ENCODE measurements at regions not wholly inside any gene's neighbourhood (a gene's known extent, or its start where the extent isn't known, plus 50 kb on each side); places are given as distances from the start of the nearest gene placed in this dataset.

GRCh38 chr17:77644181-77645071, 314.1 kb upstream of the TNRC6C start:
- Histone ChIP-seq H3K4me1 (ENCODE audit: control insufficient read depth, insufficient read depth, low read length, poor library complexity, severe bottlenecking) (peaks cover 20% of the 10 kb centered on the region), H3K4me3 (ENCODE audit: low read depth, low read length) (no peak overlapping the region), H3K9me3 (ENCODE audit: control insufficient read depth in 2 of 2, low read length in 2 of 2) (no peaks in the 10 kb centered on the region), H3K27me3 (ENCODE audit: control insufficient read depth, insufficient read depth, low read length) (peaks cover 2% of the 10 kb centered on the region), H3K36me3 (ENCODE audit: control insufficient read depth, insufficient read depth, low read length) (no peaks in the 10 kb centered on the region), H3K27ac (ENCODE audit: insufficient read depth, low read length, poor library complexity, severe bottlenecking) (no peak overlapping the region)
- H3K4me3 Mint-ChIP-seq, result peak overlapping the region; percentile 54 to 94 (median 84)
- peaks cover 7% of the 10 kb centered on the region for H3K27me3 Mint-ChIP-seq
- no peaks in the 10 kb centered on the region for H3K36me3 Mint-ChIP-seq
- ATAC-seq (ENCODE audit: low read depth in 2 of 2), result no peak
- peak overlapping the region in 1 of 3 donors; percentile 93 for H3K27ac Mint-ChIP-seq
- peaks cover 0 to 2% (median 0%) of the 10 kb centered on the region in 7 donors for H3K9me3 Mint-ChIP-seq
- no peak for DNase-seq
- peaks cover 4 to 28% (median 15%) of the 10 kb centered on the region in 4 donors for H3K4me1 Mint-ChIP-seq

DNA sequence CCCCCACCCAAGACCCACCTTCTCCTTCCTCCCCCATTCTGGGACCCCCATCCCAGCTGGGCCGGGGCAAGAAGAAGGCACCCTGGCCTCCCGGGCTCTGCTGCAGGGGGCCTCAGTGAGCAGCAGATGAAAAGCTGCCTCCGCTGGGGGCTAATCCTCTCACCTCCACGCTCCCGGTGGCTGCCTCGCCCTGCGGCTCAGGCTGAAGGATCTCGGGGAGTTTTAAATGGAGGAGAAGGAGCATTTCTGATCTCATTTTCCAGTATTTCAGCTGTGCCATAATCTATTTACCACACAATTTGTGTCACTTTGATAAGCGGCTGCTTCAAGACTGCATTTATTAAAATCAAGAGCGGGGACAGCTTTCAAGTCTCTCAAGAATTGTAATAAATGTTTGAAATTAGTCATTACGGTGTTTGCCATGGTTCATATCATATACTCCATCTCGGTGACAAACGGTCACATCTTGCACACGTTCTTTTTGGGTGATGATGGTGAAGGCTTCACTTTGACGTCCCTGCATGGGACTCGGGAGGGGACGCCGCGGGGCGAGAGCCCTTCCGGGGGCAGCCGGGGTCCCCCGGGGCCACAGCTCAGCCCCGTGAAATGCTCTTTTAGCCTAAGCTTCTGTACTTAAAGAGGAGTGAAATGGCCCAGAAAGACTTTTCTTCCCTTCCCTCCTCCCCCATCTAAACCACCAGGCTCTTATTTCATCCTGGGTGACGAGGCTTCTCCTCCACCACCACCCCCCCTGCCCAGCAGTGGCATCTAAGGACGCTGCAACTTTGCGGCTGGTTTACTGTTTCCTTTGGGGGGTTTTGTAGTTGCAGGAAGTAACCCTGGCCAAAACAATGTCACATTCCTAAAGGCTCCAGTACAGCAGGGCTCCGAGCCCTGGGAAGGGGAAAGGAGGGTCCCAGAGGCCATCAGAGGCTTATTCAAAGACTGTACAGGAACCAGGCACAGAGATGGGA, 313.1 kb upstream of the TNRC6C start:
- Histone ChIP-seq H3K27me3 (ENCODE audit: control insufficient read depth, insufficient read depth, low read length) (no peaks in the 10 kb centered on the region), H3K36me3 (ENCODE audit: control insufficient read depth, insufficient read depth, low read length) (no peaks in the 10 kb centered on the region), H3K9me3 (ENCODE audit: control insufficient read depth in 2 of 2, low read length in 2 of 2) (no peaks in the 10 kb centered on the region), H3K4me1 (ENCODE audit: control insufficient read depth, insufficient read depth, low read length, poor library complexity, severe bottlenecking) (peaks cover 20% of the 10 kb centered on the region), H3K4me3 (ENCODE audit: low read depth, low read length) (peak overlapping the region; percentile 86), H3K27ac (ENCODE audit: insufficient read depth, low read length, poor library complexity, severe bottlenecking) (peak overlapping the region; percentile 55)
- Mint-ChIP-seq H3K4me3 (peak overlapping the region; percentile 75 to 94 (median 84)), H3K9me3 (peaks cover 0 to 2% (median 0%) of the 10 kb centered on the region in 7 donors), H3K27me3 (peaks cover 7% of the 10 kb centered on the region), H3K27ac (peak overlapping the region; percentile 26 to 93 (median 89)), H3K4me1 (peaks cover 4 to 31% (median 16%) of the 10 kb centered on the region in 4 donors), H3K36me3 (no peaks in the 10 kb centered on the region)
- DNase-seq, result peak; percentile 29 to 64 (median 57)
- ATAC-seq (ENCODE audit: low read depth in 2 of 2), result peak; percentile 58 to 73

GRCh38 chr17:77646046-77646430, 312.5 kb upstream of the TNRC6C start:
- H3K4me3 Mint-ChIP-seq, result peak overlapping the region; percentile 75 to 86 (median 80)
- no peaks in the 10 kb centered on the region for H3K36me3 Mint-ChIP-seq
- peaks cover 0 to 2% (median 0%) of the 10 kb centered on the region in 7 donors for H3K9me3 Mint-ChIP-seq
- H3K27me3 Mint-ChIP-seq, result peaks cover 1% of the 10 kb centered on the region
- DNase-seq (no peak), ATAC-seq (ENCODE audit: low read depth in 2 of 2) (no peak)
- Histone ChIP-seq H3K4me3 (ENCODE audit: low read depth, low read length) (peak overlapping the region; percentile 86), H3K27ac (ENCODE audit: insufficient read depth, low read length, poor library complexity, severe bottlenecking) (peak overlapping the region; percentile 55), H3K9me3 (ENCODE audit: control insufficient read depth in 2 of 2, low read length in 2 of 2) (no peaks in the 10 kb centered on the region), H3K27me3 (ENCODE audit: control insufficient read depth, insufficient read depth, low read length) (no peaks in the 10 kb centered on the region), H3K36me3 (ENCODE audit: control insufficient read depth, insufficient read depth, low read length) (no peaks in the 10 kb centered on the region), H3K4me1 (ENCODE audit: control insufficient read depth, insufficient read depth, low read length, poor library complexity, severe bottlenecking) (peaks cover 20% of the 10 kb centered on the region)
- H3K27ac Mint-ChIP-seq, result peak overlapping the region; percentile 52 to 93 (median 89)
- peaks cover 4 to 31% (median 14%) of the 10 kb centered on the region in 4 donors for H3K4me1 Mint-ChIP-seq

DNA sequence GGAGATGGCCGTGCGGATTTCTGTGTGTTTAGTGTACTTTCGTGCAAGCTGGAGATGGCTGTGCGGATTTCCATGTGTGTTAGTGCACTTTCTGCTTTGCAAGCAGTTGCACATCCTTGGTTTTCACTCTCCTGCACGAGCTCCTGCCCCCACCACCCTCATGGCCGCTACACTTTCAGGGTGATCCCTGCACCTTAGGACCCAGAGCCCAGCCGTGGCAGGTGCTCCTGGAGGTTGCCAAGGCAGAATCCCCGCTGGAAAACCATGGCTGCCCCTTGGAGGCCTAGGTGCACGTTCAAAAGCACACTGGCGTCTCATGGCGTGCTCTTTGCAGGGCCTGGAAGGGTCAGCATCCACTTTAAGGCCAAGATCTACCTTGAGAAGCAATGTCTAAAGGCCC, 311.0 kb upstream of the TNRC6C start:
- H3K27me3 Mint-ChIP-seq, result peaks cover 4% of the 10 kb centered on the region
- Histone ChIP-seq H3K4me3 (ENCODE audit: low read depth, low read length) (no peak overlapping the region), H3K36me3 (ENCODE audit: control insufficient read depth, insufficient read depth, low read length) (no peaks in the 10 kb centered on the region), H3K27ac (ENCODE audit: insufficient read depth, low read length, poor library complexity, severe bottlenecking) (no peak overlapping the region), H3K9me3 (ENCODE audit: control insufficient read depth in 2 of 2, low read length in 2 of 2) (no peaks in the 10 kb centered on the region), H3K4me1 (ENCODE audit: control insufficient read depth, insufficient read depth, low read length, poor library complexity, severe bottlenecking) (peaks cover 20% of the 10 kb centered on the region), H3K27me3 (ENCODE audit: control insufficient read depth, insufficient read depth, low read length) (no peaks in the 10 kb centered on the region)
- ATAC-seq (ENCODE audit: low read depth in 2 of 2) (no peak), DNase-seq (no peak)
- H3K36me3 Mint-ChIP-seq, result no peaks in the 10 kb centered on the region
- H3K4me1 Mint-ChIP-seq, result peaks cover 4 to 31% (median 14%) of the 10 kb centered on the region in 4 donors
- H3K4me3 Mint-ChIP-seq, result no peak overlapping the region
- no peak overlapping the region for H3K27ac Mint-ChIP-seq
- peaks cover 0 to 2% (median 0%) of the 10 kb centered on the region in 7 donors for H3K9me3 Mint-ChIP-seq

GRCh38 chr17:77649717-77650211, 308.7 kb upstream of the TNRC6C start:
- Histone ChIP-seq H3K4me1 (ENCODE audit: control insufficient read depth, insufficient read depth, low read length, poor library complexity, severe bottlenecking) (peaks cover 16% of the 10 kb centered on the region), H3K4me3 (ENCODE audit: low read depth, low read length) (no peak overlapping the region), H3K27me3 (ENCODE audit: control insufficient read depth, insufficient read depth, low read length) (no peaks in the 10 kb centered on the region), H3K36me3 (ENCODE audit: control insufficient read depth, insufficient read depth, low read length) (no peaks in the 10 kb centered on the region), H3K27ac (ENCODE audit: insufficient read depth, low read length, poor library complexity, severe bottlenecking) (no peak overlapping the region), H3K9me3 (ENCODE audit: control insufficient read depth in 2 of 2, low read length in 2 of 2) (no peaks in the 10 kb centered on the region)
- Mint-ChIP-seq H3K27me3 (peaks cover 9% of the 10 kb centered on the region), H3K36me3 (no peaks in the 10 kb centered on the region), H3K4me3 (no peak overlapping the region), H3K27ac (peak overlapping the region in 1 of 3 donors; percentile 30), H3K9me3 (peaks cover 0 to 2% (median 0%) of the 10 kb centered on the region in 7 donors), H3K4me1 (peaks cover 4 to 27% (median 12%) of the 10 kb centered on the region in 4 donors)
- ATAC-seq (ENCODE audit: low read depth in 2 of 2) (no peak), DNase-seq (no peak)

GRCh38 chr17:77651988-77652387, 306.5 kb upstream of the TNRC6C start:
- Mint-ChIP-seq H3K27me3 (peaks cover 14% of the 10 kb centered on the region), H3K9me3 (peaks cover 0 to 1% (median 0%) of the 10 kb centered on the region in 7 donors), H3K36me3 (no peaks in the 10 kb centered on the region), H3K4me3 (no peak overlapping the region), H3K4me1 (peaks cover 0 to 11% (median 3%) of the 10 kb centered on the region in 4 donors), H3K27ac (no peak overlapping the region)
- no peaks in the 10 kb centered on the region for H3K27me3 ChIP-seq (ENCODE audit: control insufficient read depth, insufficient read depth, low read length)
- H3K4me3 ChIP-seq (ENCODE audit: low read depth, low read length), result no peak overlapping the region
- no peaks in the 10 kb centered on the region for H3K4me1 ChIP-seq (ENCODE audit: control insufficient read depth, insufficient read depth, low read length, poor library complexity, severe bottlenecking)
- no peak for ATAC-seq (ENCODE audit: low read depth in 2 of 2)
- H3K9me3 ChIP-seq (ENCODE audit: control insufficient read depth in 2 of 2, low read length in 2 of 2), result no peaks in the 10 kb centered on the region
- H3K27ac ChIP-seq (ENCODE audit: insufficient read depth, low read length, poor library complexity, severe bottlenecking), result no peak overlapping the region
- DNase-seq, result no peak
- no peaks in the 10 kb centered on the region for H3K36me3 ChIP-seq (ENCODE audit: control insufficient read depth, insufficient read depth, low read length)

DNA sequence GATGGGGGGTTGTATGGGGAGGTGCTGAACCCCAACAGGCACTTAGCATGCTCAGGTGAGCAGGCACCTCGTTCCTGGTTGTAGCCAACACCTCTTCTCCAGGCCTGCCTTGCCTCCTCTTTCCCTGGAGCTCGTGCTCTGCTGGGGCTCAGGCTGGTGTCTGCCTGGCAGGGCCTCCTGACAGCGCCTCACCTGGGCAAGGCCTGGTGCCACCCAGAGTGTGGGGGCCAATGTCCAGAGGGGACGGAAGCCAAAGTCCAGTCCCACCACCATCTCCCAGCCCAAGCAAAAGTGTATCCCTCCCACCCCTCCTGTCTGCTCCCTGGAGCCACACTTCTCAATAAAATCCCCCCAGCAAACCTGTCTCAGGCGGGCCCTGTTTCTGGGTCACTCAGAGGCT, 304.2 kb upstream of the TNRC6C start:
- Mint-ChIP-seq H3K36me3 (peaks cover 4% of the 10 kb centered on the region), H3K27me3 (peaks cover 21% of the 10 kb centered on the region), H3K9me3 (peaks cover 0 to 3% (median 0%) of the 10 kb centered on the region in 7 donors), H3K27ac (peak overlapping the region in 1 of 3 donors; percentile 72), H3K4me1 (peaks cover 0 to 4% (median 2%) of the 10 kb centered on the region in 4 donors), H3K4me3 (no peak overlapping the region)
- no peaks in the 10 kb centered on the region for H3K36me3 ChIP-seq (ENCODE audit: control insufficient read depth, insufficient read depth, low read length)
- peaks cover 4% of the 10 kb centered on the region for H3K27me3 ChIP-seq (ENCODE audit: control insufficient read depth, insufficient read depth, low read length)
- H3K9me3 ChIP-seq (ENCODE audit: control insufficient read depth in 2 of 2, low read length in 2 of 2), result peaks cover 0 to 2% of the 10 kb centered on the region in 2 experiments
- DNase-seq (no peak), ATAC-seq (ENCODE audit: low read depth in 2 of 2) (no peak)
- no peak overlapping the region for H3K4me3 ChIP-seq (ENCODE audit: low read depth, low read length)
- H3K4me1 ChIP-seq (ENCODE audit: control insufficient read depth, insufficient read depth, low read length, poor library complexity, severe bottlenecking), result no peaks in the 10 kb centered on the region
- no peak overlapping the region for H3K27ac ChIP-seq (ENCODE audit: insufficient read depth, low read length, poor library complexity, severe bottlenecking)
